ENCODE measurements at regions not wholly inside any gene's neighbourhood (a gene's known extent, or its start where the extent isn't known, plus 50 kb on each side); places are given as distances from the start of the nearest gene placed in this dataset.
"Not testable (repeated sequence)": the region's sequence is repeated elsewhere in the genome, so short reads cannot be mapped to it uniquely, and the experiment has no call there.

GRCh38 chr2:234695981-234696380, 199.1 kb upstream of the ARL4C start:
- DNase-seq (ENCODE audit: low read depth): no peak

- no peak for DNase-seq (ENCODE audit: low read depth)
Measured at GRCh38 chr2:234694244-234695013, 197.5 kb upstream of the ARL4C start.

- not testable (repeated sequence) for DNase-seq (ENCODE audit: low read depth)
Measured at GRCh38 chr2:234693681-234694190, 196.9 kb upstream of the ARL4C start.

DNA sequence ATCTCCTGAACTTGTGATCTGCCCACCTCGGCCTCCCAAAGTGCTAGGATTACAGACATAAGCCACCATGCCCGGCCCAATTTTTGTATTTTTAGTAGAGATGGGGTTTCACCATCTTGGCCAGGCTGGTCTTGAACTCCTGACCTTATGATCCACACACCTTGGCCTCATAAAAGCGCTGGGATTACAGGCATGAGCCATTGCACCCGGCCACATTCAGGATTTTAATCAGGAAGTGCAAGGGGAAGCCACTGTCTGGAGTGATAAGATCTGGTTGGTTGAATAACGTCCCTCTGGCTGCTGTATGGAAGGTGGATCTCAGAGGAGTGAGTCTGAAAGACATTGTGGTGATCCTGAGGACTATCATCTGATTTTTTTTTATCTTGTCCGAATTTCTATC, 196.3 kb upstream of the ARL4C start:
- DNase-seq (ENCODE audit: low read depth): not testable (repeated sequence)

DNA sequence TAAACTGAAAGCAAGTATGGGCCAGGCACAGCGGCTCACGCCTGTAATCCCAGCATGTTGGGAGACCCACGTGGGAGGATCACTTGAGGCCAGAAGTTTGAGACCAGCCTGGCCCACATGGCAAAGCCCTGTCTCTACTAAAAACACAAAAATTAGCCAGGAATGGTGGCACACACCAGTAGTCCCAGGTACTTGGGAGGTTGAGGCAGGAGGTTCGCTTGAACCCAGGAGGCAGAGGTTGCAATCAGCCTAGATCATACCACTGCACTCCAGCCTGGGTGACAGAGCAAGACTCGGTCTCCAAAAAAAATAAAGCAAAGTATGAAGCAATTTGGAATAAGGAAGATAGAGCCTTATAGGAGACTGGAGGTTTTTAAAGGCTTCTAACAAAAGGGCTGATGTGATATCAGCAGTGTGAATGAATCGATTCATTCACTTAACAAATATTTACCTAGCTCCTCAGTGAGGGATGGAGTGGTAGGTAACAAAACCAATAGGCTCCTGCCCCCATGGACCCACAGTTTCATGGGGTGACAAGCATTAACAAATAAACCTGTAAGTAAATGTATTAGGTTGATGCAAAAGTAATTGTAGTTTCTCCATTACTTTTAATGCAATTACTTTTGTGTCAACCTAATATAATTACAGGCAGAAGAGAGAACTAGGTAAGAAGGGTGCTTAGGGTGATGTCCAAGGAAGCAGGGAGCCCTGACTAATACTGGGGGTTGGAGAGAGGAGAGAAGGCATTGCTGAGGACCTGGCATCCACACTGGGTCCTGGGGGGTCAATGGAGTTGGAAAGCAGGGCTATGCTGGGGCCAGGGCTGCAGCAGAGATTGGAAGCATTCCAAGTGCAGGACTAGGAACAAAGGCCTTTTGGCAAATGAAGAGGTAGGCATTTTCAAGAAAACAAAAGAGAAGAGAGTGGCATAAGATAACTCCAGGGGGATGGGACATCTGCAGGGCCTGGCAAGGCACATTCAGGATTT, 195.4 kb upstream of the ARL4C start:
- no peak for DNase-seq (ENCODE audit: low read depth)

DNA sequence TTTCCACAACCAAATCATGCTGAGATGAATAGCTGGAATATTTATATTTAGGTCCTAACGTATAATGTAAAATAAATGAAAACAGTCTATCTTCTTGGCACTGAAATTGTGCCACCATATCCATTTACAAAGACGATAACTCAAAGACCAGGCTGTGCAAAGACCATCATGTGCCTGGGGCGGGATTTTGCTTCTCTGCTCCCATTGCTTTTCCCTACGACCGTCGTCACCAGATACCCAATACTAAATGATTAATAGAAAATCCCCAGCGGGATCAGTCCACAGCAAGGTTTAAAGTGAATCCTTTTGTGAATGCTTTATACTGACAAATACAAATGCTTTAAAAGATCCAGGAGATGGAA, 194.3 kb upstream of the ARL4C start:
- no peak for DNase-seq (ENCODE audit: low read depth)

DNA sequence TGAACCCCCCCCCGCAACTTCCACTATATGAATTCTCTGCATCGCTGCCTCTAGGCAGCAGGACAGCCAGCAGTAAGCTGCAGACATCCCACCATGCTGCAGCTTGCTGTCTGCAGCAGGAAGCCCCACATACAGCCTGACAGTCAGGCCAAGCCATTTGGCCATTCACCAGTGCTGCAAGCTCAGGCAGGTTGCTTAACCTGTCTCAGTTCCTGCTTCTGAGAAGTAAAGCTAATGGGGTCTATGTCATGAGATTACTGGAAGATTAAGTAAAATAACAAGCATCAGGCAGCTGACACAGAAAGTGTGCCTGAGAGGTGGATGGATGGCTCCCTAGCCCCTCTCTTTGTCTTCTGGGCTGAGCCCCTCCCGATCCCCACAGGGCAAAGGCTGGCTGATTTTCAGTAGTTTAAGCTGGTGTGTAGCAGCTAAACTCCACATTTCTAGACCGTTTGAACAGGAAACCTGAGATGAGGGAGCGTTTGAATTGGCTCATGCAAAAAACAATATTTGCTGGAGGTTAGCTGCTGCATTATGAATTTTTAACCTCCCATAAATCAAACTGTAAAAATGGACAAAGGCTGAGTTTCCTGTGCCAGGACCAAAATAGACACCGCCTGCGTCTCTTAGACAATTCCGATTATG, 193.8 kb upstream of the ARL4C start:
- DNase-seq (ENCODE audit: low read depth): no peak

- no peak for DNase-seq (ENCODE audit: low read depth)
Measured at GRCh38 chr2:234689911-234690379, 193.1 kb upstream of the ARL4C start.

DNA sequence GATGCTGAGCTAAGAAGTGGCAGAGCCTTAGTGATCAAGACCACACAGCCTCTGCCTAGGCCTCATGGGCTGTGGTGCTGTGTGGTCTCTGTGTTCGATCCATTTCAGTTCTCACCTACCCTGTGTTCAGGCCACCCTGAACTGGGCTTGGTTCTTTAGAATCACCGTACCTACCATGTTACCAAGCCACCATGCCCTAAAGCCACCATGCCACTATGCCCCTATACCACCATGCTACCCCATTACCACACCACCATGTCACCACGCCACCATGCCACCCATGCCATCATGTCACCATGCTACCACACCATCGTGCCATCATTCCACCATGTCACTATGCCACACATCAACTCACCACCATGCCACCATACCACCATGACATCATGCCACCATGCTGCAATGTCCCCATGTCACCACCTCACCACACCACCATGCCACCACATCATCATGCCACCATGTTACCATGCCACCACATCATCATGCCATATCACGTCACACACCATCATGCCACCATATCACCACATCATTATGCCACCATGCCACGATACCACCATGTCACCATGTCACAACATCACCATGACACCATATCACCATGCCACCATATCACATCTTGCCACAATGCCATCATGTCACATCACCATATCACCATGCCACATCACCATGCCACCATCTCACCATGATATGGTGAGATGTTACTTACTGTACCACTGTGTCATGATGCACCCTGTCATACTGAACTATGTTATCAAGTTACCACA, 191.0 kb upstream of the ARL4C start:
- DNase-seq (ENCODE audit: low read depth): no peak

DNA sequence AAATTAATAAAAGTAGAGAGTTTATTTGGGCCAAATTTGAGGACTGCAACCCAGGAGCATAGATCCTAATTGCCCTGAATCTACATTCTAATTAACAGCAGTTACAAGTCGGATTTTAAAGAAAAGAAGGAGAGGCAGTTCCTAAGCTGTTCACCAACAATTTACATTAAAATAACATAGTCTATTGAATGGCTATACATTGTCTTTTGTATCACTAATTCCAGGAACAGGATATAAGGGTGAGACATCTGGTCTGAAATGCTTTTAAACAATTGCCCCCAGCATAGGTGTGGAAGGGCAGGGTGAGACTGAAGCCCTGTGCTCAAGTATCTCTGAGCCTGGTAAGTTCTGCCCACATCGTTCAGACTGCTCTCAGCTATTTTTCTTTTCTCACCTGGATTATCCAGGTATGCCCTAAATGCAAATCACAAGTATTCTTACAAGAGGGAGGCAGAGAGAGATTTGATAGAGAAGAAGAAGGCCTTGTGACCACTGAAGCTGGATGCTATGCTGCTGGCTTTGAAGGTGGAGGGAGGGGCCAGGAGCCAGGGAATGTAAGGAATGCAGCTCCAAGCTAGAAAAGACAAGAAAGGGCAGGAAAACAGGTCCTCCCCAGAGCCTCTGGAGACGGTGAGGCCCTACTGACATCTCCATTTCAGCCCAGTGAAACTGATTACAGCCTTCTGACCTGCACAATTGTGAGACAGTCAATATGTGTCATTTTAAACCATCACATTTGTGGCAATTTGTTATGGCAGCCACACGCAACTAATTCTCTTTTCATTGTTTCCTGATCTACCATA, 189.4 kb upstream of the ARL4C start:
- DNase-seq (ENCODE audit: low read depth): no peak

DNA sequence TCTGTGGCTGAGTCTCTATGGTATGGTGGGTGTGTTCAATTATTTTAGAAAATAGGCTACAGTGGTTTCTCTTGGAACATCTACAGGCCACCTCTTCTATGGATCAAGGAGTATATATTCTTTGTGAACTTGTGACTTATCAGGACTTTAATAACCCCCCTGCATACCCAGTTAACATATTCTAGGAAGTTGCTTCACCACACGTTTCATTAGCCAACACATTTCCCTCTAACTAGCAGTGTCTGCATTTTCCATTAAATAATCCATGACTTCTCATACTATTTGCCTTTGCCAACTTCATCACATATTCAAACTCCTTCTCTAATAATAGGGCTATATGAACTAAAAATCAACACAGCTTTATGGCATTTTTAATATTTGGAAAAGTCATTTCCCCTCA, 187.6 kb upstream of the ARL4C start:
- no peak for DNase-seq (ENCODE audit: low read depth)

- no peak for DNase-seq (ENCODE audit: low read depth)
Measured at GRCh38 chr2:234683950-234684349, 187.1 kb upstream of the ARL4C start.

- no peak for DNase-seq (ENCODE audit: low read depth)
Measured at GRCh38 chr2:234682492-234683228, 185.8 kb upstream of the ARL4C start.

DNA sequence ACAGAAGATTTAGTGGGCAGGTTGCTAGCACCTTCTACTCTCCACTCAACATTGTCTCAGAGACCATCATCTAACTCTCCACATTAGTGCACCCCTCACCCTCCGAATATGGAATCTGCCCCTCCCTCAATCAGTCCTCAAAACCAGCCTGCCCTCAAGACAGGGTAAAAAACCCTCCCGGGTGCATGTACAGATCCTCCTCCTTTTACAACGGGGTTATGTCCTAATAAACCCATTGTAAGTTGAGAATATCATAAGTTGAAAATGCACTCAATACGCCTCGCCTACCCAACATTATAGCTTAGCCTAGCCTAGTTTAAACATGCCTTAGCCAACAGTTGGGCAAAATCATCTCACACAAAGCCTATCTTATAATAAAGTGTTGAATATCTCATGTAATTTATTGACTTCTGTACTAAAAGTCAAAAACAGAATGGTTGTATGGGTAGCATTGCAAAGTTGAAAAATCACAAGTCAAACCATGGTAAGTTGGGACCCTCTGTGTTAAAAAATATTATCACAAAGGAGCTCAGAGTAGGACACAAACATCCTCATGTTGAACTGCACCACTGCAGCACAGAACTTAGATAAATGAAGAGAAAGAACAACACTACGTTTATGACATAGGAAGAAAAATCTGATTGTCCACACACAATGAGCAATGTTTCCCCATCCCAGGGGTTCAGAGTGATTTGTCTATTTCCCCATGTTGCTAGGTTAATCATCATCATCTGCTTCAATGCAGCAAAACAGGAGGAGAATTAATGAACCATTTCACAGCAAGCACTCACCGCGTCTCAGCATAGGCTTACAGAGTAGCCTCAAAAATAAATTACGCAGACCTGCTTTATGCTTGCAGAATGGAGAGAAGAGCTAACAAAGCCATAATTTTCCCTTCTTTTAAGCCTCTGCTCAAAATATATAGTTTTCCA, 184.1 kb upstream of the ARL4C start:
- DNase-seq (ENCODE audit: low read depth): no peak

- no peak for DNase-seq (ENCODE audit: low read depth)
Measured at GRCh38 chr2:234679741-234680687, 183.1 kb upstream of the ARL4C start.

DNA sequence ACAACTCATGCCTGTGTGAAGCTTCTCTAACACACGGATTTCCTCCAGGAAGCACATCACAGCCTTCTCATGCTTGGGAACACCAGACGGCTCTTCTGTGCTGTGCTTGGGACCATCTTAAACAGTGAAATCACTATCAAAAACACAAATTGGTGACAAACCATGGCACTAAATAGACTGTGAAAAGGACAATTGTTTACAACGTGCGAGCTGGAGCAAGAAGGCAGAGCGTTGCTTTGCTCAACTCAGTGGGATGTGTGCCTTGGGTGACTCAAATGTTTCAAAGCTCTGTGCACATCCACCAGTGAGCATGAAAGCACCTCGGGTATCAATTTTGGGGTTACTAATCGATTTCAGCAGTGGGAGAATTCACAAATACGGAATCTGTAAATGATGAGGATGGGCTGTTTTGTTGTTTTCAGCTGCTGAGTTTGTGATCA, 182.4 kb upstream of the ARL4C start:
- no peak for DNase-seq (ENCODE audit: low read depth)

GRCh38 chr2:234678711-234679110, 181.8 kb upstream of the ARL4C start:
- no peak for DNase-seq (ENCODE audit: low read depth)
